SK-N-SH treated with all-trans-retinoic acid at 6 μM for 48 hours (cell line): ENCODE measurements at regions not wholly inside any gene's neighbourhood (a gene's known extent, or its start where the extent isn't known, plus 50 kb on each side); places are given as distances from the start of the nearest gene placed in this dataset.

Experiments used
- ATAC-seq: fragments of 200-7000 bp; cut with Tn5 transposase; 3 replicates; pipeline ENCODE4 v1.9.1; 2020; ENCODE audit warnings: mild to moderate bottlenecking, moderate library complexity
- ARNTL ChIP-seq: fragments of 450-650 bp; formaldehyde crosslinking; IDR thresholded peaks from 2 replicates; pipeline ENCODE4 v1.5.0; 2020; ENCODE audit warnings: low read depth, mild to moderate bottlenecking, moderate library complexity, borderline replicate concordance
- BACH2 ChIP-seq: fragments of 250-450 bp; sonication (Bioruptor Pico); IDR thresholded peaks from 2 replicates; pipeline ENCODE4 v1.9.0; 2021; ENCODE audit warnings: mild to moderate bottlenecking, borderline replicate concordance
- CSDC2 ChIP-seq: fragments of 250-450 bp; sonication (Bioruptor Pico); IDR thresholded peaks from 2 replicates; pipeline ENCODE4 v1.5.0; 2020; ENCODE audit warnings: mild to moderate bottlenecking, moderate library complexity
- GLIS3 ChIP-seq: fragments of 250-450 bp; sonication (Bioruptor Pico); IDR thresholded peaks from 2 replicates; pipeline ENCODE4 v1.5.0; 2020; ENCODE audit warnings: mild to moderate bottlenecking, moderate library complexity
- OSR1 ChIP-seq: fragments of 250-450 bp; sonication (Bioruptor Pico); IDR thresholded peaks from 2 replicates; pipeline ENCODE4 v1.8.0; 2022; ENCODE audit warnings: moderate library complexity, mild to moderate bottlenecking, inconsistent platforms
- PPARA ChIP-seq: fragments of 250-450 bp; sonication (Bioruptor Pico); IDR thresholded peaks from 2 replicates; pipeline ENCODE4 v1.5.0; 2020; ENCODE audit warnings: mild to moderate bottlenecking, borderline replicate concordance
- TCF4 ChIP-seq: fragments of 250-450 bp; sonication (Bioruptor Pico); IDR thresholded peaks from 2 replicates; pipeline ENCODE4 v1.8.0; 2021; ENCODE audit warnings: mild to moderate bottlenecking, moderate library complexity, borderline replicate concordance
- ZC3H10 ChIP-seq: fragments of 250-450 bp; sonication (Bioruptor Pico); IDR thresholded peaks from 2 replicates; pipeline ENCODE4 v1.5.1; 2021; ENCODE audit warnings: mild to moderate bottlenecking, moderate library complexity
- ZFP30 ChIP-seq: fragments of 450-650 bp; formaldehyde crosslinking; IDR thresholded peaks from 2 replicates; pipeline ENCODE4 v1.5.0; 2022; ENCODE audit warnings: mild to moderate bottlenecking, moderate library complexity
- ZNF565 ChIP-seq: fragments of 450-650 bp; formaldehyde crosslinking; conservative IDR thresholded peaks from 2 replicates; pipeline ENCODE4 v1.5.0; 2020; ENCODE audit warnings: low read depth, mild to moderate bottlenecking, moderate library complexity
- ZNF70 ChIP-seq: fragments of 450-650 bp; formaldehyde crosslinking; IDR thresholded peaks from 2 replicates; pipeline ENCODE4 v1.5.0; 2020; ENCODE audit warnings: mild to moderate bottlenecking, moderate library complexity
- ZNF8 ChIP-seq: fragments of 450-650 bp; formaldehyde crosslinking; IDR thresholded peaks from 2 replicates; pipeline ENCODE4 v1.5.0; 2020; ENCODE audit warnings: mild to moderate bottlenecking, moderate library complexity
- TF ChIP-seq, protein P1 (sequence below): fragments of 250-450 bp; sonication (Bioruptor Pico); IDR thresholded peaks from 2 replicates; pipeline ENCODE4 v1.5.0; 2020; ENCODE audit warnings: mild to moderate bottlenecking, moderate library complexity
- TF ChIP-seq, protein P2 (sequence below): fragments of 250-450 bp; sonication (Bioruptor Pico); IDR thresholded peaks from 2 replicates; pipeline ENCODE4 v1.5.1; 2020; ENCODE audit warnings: low read depth, mild to moderate bottlenecking, moderate library complexity
- TF ChIP-seq, protein P3 (sequence below): fragments of 250-450 bp; sonication (Bioruptor Pico); IDR thresholded peaks from 2 replicates; pipeline ENCODE4 v1.5.1; 2021; ENCODE audit warnings: mild to moderate bottlenecking, moderate library complexity
- TF ChIP-seq, protein P4 (sequence below): fragments of 250-450 bp; sonication (Bioruptor Pico); IDR thresholded peaks from 2 replicates; pipeline ENCODE4 v1.8.0; 2021; ENCODE audit warnings: low read depth, mild to moderate bottlenecking, moderate library complexity, borderline replicate concordance
- TF ChIP-seq, protein P5 (sequence below): fragments of 250-450 bp; sonication (Bioruptor Pico); IDR thresholded peaks from 2 replicates; pipeline ENCODE4 v1.8.0; 2020; ENCODE audit warnings: mild to moderate bottlenecking, moderate library complexity, borderline replicate concordance

DNA sequence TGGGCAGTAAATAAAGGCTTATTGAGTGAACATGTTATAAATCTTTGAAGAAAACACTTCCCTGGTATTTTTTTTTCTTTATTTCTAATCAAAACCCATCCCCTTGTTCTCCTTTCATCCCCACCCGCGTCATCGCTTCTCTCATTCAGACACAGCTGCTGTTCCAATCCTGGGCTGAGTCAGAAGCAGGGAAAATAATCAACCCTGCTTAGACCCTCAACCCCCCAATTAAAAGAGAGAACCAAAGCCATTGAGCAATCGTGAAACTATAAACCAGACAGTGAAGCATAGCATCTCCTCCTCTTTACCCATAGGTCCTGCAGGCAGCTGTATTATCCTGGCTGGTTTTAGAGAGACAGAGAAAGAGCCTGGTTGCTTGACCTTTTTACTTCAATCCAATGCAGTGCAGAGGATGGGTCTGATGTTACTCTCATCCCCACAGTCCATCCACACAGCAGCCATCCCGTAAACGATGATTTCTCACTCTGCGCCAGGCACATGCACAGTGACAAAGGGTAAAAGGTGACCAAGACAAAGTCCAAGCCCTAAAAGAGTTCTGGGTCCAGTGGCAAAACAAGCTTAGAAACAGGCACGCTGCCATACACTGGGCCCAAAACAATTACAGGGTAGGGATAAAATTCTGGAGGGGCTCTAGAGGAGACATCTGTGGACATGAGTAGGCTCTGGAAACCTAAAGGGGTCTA is 238.3 kb downstream of the GALC start:
- TF ChIP-seq ZC3H10 (CRISPR knock-in tag) (no peak), ZFP30 (CRISPR knock-in tag) (no peak), ZNF565 (no peak), ZNF70 (CRISPR knock-in tag) (no peak), ARNTL (no peak)
- TF ChIP-seq, protein P1, sequence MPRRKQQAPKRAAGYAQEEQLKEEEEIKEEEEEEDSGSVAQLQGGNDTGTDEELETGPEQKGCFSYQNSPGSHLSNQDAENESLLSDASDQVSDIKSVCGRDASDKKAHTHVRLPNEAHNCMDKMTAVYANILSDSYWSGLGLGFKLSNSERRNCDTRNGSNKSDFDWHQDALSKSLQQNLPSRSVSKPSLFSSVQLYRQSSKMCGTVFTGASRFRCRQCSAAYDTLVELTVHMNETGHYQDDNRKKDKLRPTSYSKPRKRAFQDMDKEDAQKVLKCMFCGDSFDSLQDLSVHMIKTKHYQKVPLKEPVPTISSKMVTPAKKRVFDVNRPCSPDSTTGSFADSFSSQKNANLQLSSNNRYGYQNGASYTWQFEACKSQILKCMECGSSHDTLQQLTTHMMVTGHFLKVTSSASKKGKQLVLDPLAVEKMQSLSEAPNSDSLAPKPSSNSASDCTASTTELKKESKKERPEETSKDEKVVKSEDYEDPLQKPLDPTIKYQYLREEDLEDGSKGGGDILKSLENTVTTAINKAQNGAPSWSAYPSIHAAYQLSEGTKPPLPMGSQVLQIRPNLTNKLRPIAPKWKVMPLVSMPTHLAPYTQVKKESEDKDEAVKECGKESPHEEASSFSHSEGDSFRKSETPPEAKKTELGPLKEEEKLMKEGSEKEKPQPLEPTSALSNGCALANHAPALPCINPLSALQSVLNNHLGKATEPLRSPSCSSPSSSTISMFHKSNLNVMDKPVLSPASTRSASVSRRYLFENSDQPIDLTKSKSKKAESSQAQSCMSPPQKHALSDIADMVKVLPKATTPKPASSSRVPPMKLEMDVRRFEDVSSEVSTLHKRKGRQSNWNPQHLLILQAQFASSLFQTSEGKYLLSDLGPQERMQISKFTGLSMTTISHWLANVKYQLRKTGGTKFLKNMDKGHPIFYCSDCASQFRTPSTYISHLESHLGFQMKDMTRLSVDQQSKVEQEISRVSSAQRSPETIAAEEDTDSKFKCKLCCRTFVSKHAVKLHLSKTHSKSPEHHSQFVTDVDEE (CRISPR knock-in tag) = no peak
- ATAC-seq = no peak

DNA sequence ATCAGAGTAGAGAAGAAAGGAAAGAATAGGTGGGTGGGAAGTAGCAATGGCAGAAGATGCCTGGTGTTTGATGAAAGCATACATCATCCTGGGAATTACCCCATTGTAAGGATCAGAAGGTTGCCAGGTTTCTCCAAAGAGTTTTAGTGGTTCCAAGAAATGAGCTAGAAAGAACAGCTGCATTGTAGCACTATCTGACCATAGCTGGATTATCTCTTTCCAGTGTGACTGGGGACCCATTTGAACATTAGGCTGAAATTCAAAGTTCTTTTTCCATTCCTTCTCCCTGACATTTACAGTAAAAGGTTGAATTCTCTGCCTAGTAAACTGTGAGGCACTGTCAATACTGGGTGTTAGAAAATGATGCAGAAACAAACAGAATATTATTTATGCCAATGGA is 244.4 kb downstream of the GALC start:
- TF ChIP-seq ZNF8 (no peak), TCF4 (CRISPR knock-in tag) (no peak), GLIS3 (CRISPR knock-in tag) (no peak), CSDC2 (CRISPR knock-in tag) (no peak), ZNF565 (no peak), PPARA (CRISPR knock-in tag) (no peak), OSR1 (CRISPR knock-in tag) (no peak), ZNF70 (CRISPR knock-in tag) (no peak), BACH2 (CRISPR knock-in tag) (no peak)
- TF ChIP-seq, protein P1 (CRISPR knock-in tag) = no peak
- TF ChIP-seq, protein P2, sequence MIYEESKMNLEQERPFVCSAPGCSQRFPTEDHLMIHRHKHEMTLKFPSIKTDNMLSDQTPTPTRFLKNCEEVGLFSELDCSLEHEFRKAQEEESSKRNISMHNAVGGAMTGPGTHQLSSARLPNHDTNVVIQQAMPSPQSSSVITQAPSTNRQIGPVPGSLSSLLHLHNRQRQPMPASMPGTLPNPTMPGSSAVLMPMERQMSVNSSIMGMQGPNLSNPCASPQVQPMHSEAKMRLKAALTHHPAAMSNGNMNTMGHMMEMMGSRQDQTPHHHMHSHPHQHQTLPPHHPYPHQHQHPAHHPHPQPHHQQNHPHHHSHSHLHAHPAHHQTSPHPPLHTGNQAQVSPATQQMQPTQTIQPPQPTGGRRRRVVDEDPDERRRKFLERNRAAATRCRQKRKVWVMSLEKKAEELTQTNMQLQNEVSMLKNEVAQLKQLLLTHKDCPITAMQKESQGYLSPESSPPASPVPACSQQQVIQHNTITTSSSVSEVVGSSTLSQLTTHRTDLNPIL = no peak
- TF ChIP-seq, protein P3, sequence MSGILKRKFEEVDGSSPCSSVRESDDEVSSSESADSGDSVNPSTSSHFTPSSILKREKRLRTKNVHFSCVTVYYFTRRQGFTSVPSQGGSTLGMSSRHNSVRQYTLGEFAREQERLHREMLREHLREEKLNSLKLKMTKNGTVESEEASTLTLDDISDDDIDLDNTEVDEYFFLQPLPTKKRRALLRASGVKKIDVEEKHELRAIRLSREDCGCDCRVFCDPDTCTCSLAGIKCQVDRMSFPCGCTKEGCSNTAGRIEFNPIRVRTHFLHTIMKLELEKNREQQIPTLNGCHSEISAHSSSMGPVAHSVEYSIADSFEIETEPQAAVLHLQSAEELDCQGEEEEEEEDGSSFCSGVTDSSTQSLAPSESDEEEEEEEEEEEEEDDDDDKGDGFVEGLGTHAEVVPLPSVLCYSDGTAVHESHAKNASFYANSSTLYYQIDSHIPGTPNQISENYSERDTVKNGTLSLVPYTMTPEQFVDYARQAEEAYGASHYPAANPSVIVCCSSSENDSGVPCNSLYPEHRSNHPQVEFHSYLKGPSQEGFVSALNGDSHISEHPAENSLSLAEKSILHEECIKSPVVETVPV (CRISPR knock-in tag) = no peak
- TF ChIP-seq, protein P4, sequence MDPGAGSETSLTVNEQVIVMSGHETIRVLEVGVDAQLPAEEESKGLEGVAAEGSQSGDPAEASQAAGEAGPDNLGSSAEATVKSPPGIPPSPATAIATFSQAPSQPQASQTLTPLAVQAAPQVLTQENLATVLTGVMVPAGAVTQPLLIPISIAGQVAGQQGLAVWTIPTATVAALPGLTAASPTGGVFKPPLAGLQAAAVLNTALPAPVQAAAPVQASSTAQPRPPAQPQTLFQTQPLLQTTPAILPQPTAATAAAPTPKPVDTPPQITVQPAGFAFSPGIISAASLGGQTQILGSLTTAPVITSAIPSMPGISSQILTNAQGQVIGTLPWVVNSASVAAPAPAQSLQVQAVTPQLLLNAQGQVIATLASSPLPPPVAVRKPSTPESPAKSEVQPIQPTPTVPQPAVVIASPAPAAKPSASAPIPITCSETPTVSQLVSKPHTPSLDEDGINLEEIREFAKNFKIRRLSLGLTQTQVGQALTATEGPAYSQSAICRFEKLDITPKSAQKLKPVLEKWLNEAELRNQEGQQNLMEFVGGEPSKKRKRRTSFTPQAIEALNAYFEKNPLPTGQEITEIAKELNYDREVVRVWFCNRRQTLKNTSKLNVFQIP (CRISPR knock-in tag) = no peak
- TF ChIP-seq, protein P5, sequence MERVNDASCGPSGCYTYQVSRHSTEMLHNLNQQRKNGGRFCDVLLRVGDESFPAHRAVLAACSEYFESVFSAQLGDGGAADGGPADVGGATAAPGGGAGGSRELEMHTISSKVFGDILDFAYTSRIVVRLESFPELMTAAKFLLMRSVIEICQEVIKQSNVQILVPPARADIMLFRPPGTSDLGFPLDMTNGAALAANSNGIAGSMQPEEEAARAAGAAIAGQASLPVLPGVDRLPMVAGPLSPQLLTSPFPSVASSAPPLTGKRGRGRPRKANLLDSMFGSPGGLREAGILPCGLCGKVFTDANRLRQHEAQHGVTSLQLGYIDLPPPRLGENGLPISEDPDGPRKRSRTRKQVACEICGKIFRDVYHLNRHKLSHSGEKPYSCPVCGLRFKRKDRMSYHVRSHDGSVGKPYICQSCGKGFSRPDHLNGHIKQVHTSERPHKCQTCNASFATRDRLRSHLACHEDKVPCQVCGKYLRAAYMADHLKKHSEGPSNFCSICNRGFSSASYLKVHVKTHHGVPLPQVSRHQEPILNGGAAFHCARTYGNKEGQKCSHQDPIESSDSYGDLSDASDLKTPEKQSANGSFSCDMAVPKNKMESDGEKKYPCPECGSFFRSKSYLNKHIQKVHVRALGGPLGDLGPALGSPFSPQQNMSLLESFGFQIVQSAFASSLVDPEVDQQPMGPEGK (CRISPR knock-in tag) = no peak

More for the DNA sequence above, 244.4 kb downstream of the GALC start:
- no peak for ATAC-seq
